ENCODE measurements at regions not wholly inside any gene's neighbourhood (a gene's known extent, or its start where the extent isn't known, plus 50 kb on each side); places are given as distances from the start of the nearest gene placed in this dataset.

DNA sequence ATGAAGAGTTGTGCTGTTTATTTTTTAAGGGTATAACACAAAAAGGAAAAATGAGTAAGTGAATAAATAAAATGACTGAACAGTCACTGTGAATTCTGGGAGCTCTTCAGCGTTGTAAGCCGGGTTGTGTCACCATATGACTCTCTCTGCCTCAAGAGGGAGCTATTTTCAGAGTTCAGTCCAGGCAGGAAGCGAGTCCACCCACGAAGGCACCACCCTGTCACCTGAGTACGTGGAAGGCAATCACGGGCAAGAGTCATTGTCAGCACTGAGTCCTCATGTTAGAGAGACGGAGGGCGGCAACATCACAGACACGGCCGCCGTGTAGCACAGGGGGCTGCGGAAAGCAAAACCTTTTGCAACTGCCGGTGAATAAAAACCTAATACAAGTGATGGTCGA is 227.6 kb downstream of the UTP18 start:
- H3K4me1 ChIP-seq, result no peaks in the 10 kb centered on the region
- intact Hi-C loops (cut with DNase I; ENCODE audit: low total_unique reads), result no loop called here

GRCh38 chr17:51491416-51491815 is 231.1 kb downstream of the UTP18 start:
- H3K27me3 ChIP-seq, result no peaks in the 10 kb centered on the region
- no peak overlapping the region for H3K4me3 ChIP-seq
- H3K4me1 ChIP-seq, result no peaks in the 10 kb centered on the region
- ATAC-seq (no peak), DNase-seq (no peak)
- in situ Hi-C loops (cut with MboI; ENCODE audit: low sequenced_read_pairs in 4 of 4), result loop anchor here in 1 of 4 donors (25.0 kb wide), 1 partner anchor 104 kb away; no protein-coding TSS in a partner anchor
- no peaks in the 10 kb centered on the region for H3K36me3 ChIP-seq
- no peak for TF ChIP-seq CTCF (IDR thresholded peaks at IDR 0.05 in 4 of 5, conservative IDR thresholded peaks at IDR 0.05 in 1 of 5)
- TF ChIP-seq POLR2A (IDR thresholded peaks at IDR 0.05), result no peak
- intact Hi-C loops (cut with DNase I; ENCODE audit: low total_unique reads), result no loop called here
- H3K27ac ChIP-seq, result no peak overlapping the region
- no peaks in the 10 kb centered on the region for H3K9me3 ChIP-seq

More for the DNA sequence above, 227.6 kb downstream of the UTP18 start:
- Histone ChIP-seq H3K36me3 (no peaks in the 10 kb centered on the region), H3K4me3 (no peak overlapping the region), H3K9me3 (no peaks in the 10 kb centered on the region), H3K27ac (no peak overlapping the region), H3K27me3 (no peaks in the 10 kb centered on the region)
- ATAC-seq (no peak), DNase-seq (no peak)
- TF ChIP-seq POLR2A (IDR thresholded peaks at IDR 0.05), result no peak
- no peak for TF ChIP-seq CTCF (IDR thresholded peaks at IDR 0.05 in 4 of 5, conservative IDR thresholded peaks at IDR 0.05 in 1 of 5)
- in situ Hi-C loops (cut with MboI; ENCODE audit: low sequenced_read_pairs in 4 of 4), result loop anchor here in 1 of 4 donors (25.0 kb wide), 1 partner anchor 101 kb away; no protein-coding TSS in a partner anchor

GRCh38 chr17:51493206-51493605 is 232.9 kb downstream of the UTP18 start:
- Histone ChIP-seq H3K9me3 (no peaks in the 10 kb centered on the region), H3K27ac (no peak overlapping the region), H3K27me3 (no peaks in the 10 kb centered on the region), H3K4me3 (no peak overlapping the region), H3K4me1 (no peaks in the 10 kb centered on the region), H3K36me3 (no peaks in the 10 kb centered on the region)
- in situ Hi-C loops (cut with MboI; ENCODE audit: low sequenced_read_pairs in 4 of 4), result loop anchor here in 1 of 4 donors (25.0 kb wide), 1 partner anchor 106 kb away; no protein-coding TSS in a partner anchor
- DNase-seq, result no peak
- intact Hi-C loops (cut with DNase I; ENCODE audit: low total_unique reads), result no loop called here
- no peak for ATAC-seq
- TF ChIP-seq POLR2A (IDR thresholded peaks at IDR 0.05) (no peak), CTCF (IDR thresholded peaks at IDR 0.05 in 4 of 5, conservative IDR thresholded peaks at IDR 0.05 in 1 of 5) (no peak)

DNA sequence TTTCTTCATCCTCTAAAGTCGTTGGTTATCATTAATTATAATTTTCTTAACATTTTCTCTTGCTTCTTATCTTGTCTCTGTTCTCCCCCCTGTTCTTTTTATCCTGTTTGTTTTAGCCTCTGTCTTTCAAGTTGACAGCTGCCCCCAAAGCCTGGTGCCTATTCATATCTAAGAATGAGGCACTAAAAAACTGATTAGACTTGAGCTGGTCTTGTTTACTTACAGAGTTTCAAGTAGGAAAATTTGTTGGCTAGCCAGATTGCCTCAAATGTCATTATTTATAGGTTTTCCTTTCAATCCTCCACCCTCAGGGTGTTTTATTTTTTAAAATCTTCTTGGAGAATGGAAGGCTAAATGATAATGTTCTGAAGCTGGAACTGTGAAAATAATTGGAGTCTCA is 236.0 kb downstream of the UTP18 start:
- no peak for TF ChIP-seq POLR2A (IDR thresholded peaks at IDR 0.05)
- TF ChIP-seq CTCF (IDR thresholded peaks at IDR 0.05 in 4 of 5, conservative IDR thresholded peaks at IDR 0.05 in 1 of 5), result no peak
- Histone ChIP-seq H3K4me1 (no peaks in the 10 kb centered on the region), H3K36me3 (no peaks in the 10 kb centered on the region), H3K27ac (no peak overlapping the region), H3K4me3 (no peak overlapping the region), H3K27me3 (no peaks in the 10 kb centered on the region), H3K9me3 (no peaks in the 10 kb centered on the region)
- intact Hi-C loops (cut with DNase I; ENCODE audit: low total_unique reads), result no loop called here
- in situ Hi-C loops (cut with MboI; ENCODE audit: low sequenced_read_pairs in 4 of 4), result loop anchor here in 1 of 4 donors (25.0 kb wide), 1 partner anchor 109 kb away; no protein-coding TSS in a partner anchor
- DNase-seq (no peak), ATAC-seq (no peak)

DNA sequence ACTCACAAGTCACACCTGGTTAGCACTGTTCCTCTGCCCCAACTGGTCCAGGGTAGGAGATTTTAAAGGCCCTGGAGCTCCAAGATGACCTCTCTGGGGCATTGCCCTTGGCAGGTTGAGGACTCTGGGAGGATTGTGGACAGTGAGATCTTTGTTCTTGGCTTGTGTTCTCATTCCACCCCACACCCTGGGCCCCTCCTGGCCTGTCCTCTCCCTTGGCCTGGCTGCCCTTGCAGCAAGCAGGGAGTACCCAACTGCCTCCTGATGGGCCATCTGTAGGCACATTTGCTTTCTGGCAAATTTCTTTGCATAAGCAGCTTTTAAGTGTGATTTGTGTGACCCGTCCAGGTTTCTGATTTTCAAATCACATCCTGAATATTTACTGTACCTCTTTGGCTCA is 239.6 kb downstream of the UTP18 start:
- TF ChIP-seq POLR2A (IDR thresholded peaks at IDR 0.05) (no peak), CTCF (IDR thresholded peaks at IDR 0.05 in 4 of 5, conservative IDR thresholded peaks at IDR 0.05 in 1 of 5) (no peak)
- in situ Hi-C loops (cut with MboI; ENCODE audit: low sequenced_read_pairs in 4 of 4), result loop anchor here in 1 of 4 donors (25.0 kb wide), 1 partner anchor 113 kb away; no protein-coding TSS in a partner anchor
- no peak for ATAC-seq
- no peak for DNase-seq
- intact Hi-C loops (cut with DNase I; ENCODE audit: low total_unique reads), result no loop called here
- H3K9me3 ChIP-seq, result no peaks in the 10 kb centered on the region
- no peaks in the 10 kb centered on the region for H3K36me3 ChIP-seq
- no peaks in the 10 kb centered on the region for H3K27me3 ChIP-seq
- no peak overlapping the region for H3K27ac ChIP-seq
- H3K4me1 ChIP-seq, result no peaks in the 10 kb centered on the region
- H3K4me3 ChIP-seq, result no peak overlapping the region
